NCI-H526 treated with DMSO at 0.1 percent for 48 hours (cell line): ENCODE measurements at regions not wholly inside any gene's neighbourhood (a gene's known extent, or its start where the extent isn't known, plus 50 kb on each side); places are given as distances from the start of the nearest gene placed in this dataset.
"Not testable (repeated sequence)": the region's sequence is repeated elsewhere in the genome, so short reads cannot be mapped to it uniquely, and the experiment has no call there.

Source experiments
- DNase-seq: peaks from one replicate; lab custom pipeline; 2025; lab: John Stamatoyannopoulos, UW

GRCh38 chr6:90372450-90372849 lies 75.8 kb upstream of the BACH2 start:
- no peak for DNase-seq

GRCh38 chr6:90370493-90370959 lies 73.9 kb upstream of the BACH2 start:
- no peak for DNase-seq

GRCh38 chr6:90369651-90370050 lies 73.0 kb upstream of the BACH2 start:
- no peak for DNase-seq

- DNase-seq, result no peak
Observed at GRCh38 chr6:90369024-90369519, 72.4 kb upstream of the BACH2 start.

- DNase-seq, result no peak
Observed at GRCh38 chr6:90368601-90369000, 72.0 kb upstream of the BACH2 start.

- DNase-seq, result no peak
Observed at GRCh38 chr6:90368001-90368400, 71.4 kb upstream of the BACH2 start.

GRCh38 chr6:90365565-90366219 lies 69.0 kb upstream of the BACH2 start:
- DNase-seq, result no peak

GRCh38 chr6:90365002-90365401 lies 68.4 kb upstream of the BACH2 start:
- DNase-seq, result no peak

- no peak for DNase-seq
Observed at GRCh38 chr6:90364286-90364685, 67.6 kb upstream of the BACH2 start.

- no peak for DNase-seq
Observed at GRCh38 chr6:90362318-90362717, 65.7 kb upstream of the BACH2 start.

GRCh38 chr6:90361174-90361573 lies 64.5 kb upstream of the BACH2 start:
- DNase-seq, result no peak

- DNase-seq, result not testable (repeated sequence)
Observed at GRCh38 chr6:90358036-90358770, 61.6 kb upstream of the BACH2 start.

GRCh38 chr6:90356012-90356421 lies 59.4 kb upstream of the BACH2 start:
- no peak for DNase-seq

GRCh38 chr6:90354961-90355360 lies 58.3 kb upstream of the BACH2 start:
- DNase-seq, result no peak

- DNase-seq, result no peak
Observed at GRCh38 chr6:90351696-90352095, 55.1 kb upstream of the BACH2 start.

- no peak for DNase-seq
Observed at GRCh38 chr6:90350689-90351554, 54.3 kb upstream of the BACH2 start.

GRCh38 chr6:90347411-90347851 lies 50.8 kb upstream of the BACH2 start:
- DNase-seq, result no peak

GRCh38 chr6:90346729-90347128 lies 50.1 kb upstream of the BACH2 start:
- no peak for DNase-seq
